GM18867 (cell line): ENCODE measurements at regions not wholly inside any gene's neighbourhood (a gene's known extent, or its start where the extent isn't known, plus 50 kb on each side); places are given as distances from the start of the nearest gene placed in this dataset.

Source experiments
- ATAC-seq: cut with Tn5 transposase; IDR thresholded peaks from one replicate; pipeline ENCODE4 v1.9.1; 2021; ENCODE audit warnings: mild to moderate bottlenecking, moderate library complexity; ENCODE audit not compliant: unreplicated experiment

GRCh38 chr10:117946525-117947070 lies 100.1 kb downstream of the RAB11FIP2 start:
- no peak for ATAC-seq

- ATAC-seq: no peak
Observed at GRCh38 chr10:117948493-117948892, 98.2 kb downstream of the RAB11FIP2 start.

- no peak for ATAC-seq
Observed at GRCh38 chr10:117950408-117950807, 96.3 kb downstream of the RAB11FIP2 start.
